ENCODE measurements at regions not wholly inside any gene's neighbourhood (a gene's known extent, or its start where the extent isn't known, plus 50 kb on each side); places are given as distances from the start of the nearest gene placed in this dataset.

- TF ChIP-seq EP300 (IDR thresholded peaks at IDR 0.05; ENCODE audit: borderline replicate concordance) (no peak), ZBTB7A (IDR thresholded peaks at IDR 0.05; ENCODE audit: low read depth) (no peak), TAF1 (IDR thresholded peaks at IDR 0.05; ENCODE audit: low read depth) (no peak), MAX (IDR thresholded peaks at IDR 0.05) (no peak), REST (IDR thresholded peaks at IDR 0.05; ENCODE audit: low read depth) (no peak), YY1 (IDR thresholded peaks at IDR 0.05; ENCODE audit: low read depth) (no peak), TCF12 (IDR thresholded peaks at IDR 0.05; ENCODE audit: low read depth) (no peak), CREB1 (IDR thresholded peaks at IDR 0.05; ENCODE audit: low read depth) (no peak), USF1 (IDR thresholded peaks at IDR 0.05) (no peak), FOXM1 (IDR thresholded peaks at IDR 0.05; ENCODE audit: borderline replicate concordance, low read depth) (no peak), TEAD4 (IDR thresholded peaks at IDR 0.05) (no peak), CEBPB (IDR thresholded peaks at IDR 0.05) (no peak), EGR1 (IDR thresholded peaks at IDR 0.05) (no peak)
These were observed 252.5 kb downstream of the GLI2 start for GRCh38 chr2:120988051-120988699.

- TF ChIP-seq TCF12 (IDR thresholded peaks at IDR 0.05; ENCODE audit: low read depth) (no peak), USF1 (IDR thresholded peaks at IDR 0.05) (no peak), TEAD4 (IDR thresholded peaks at IDR 0.05) (no peak), EGR1 (IDR thresholded peaks at IDR 0.05) (no peak), TAF1 (IDR thresholded peaks at IDR 0.05; ENCODE audit: low read depth) (no peak), ZBTB7A (IDR thresholded peaks at IDR 0.05; ENCODE audit: low read depth) (no peak), CEBPB (IDR thresholded peaks at IDR 0.05) (no peak), MAX (IDR thresholded peaks at IDR 0.05) (no peak), YY1 (IDR thresholded peaks at IDR 0.05; ENCODE audit: low read depth) (no peak)
These were observed 253.2 kb downstream of the GLI2 start for GRCh38 chr2:120988700-120989511.

- no peak for TF ChIP-seq NFIC (IDR thresholded peaks at IDR 0.05)
- TF ChIP-seq MAX (IDR thresholded peaks at IDR 0.05): no peak
- no peak for TF ChIP-seq USF1 (IDR thresholded peaks at IDR 0.05)
- TF ChIP-seq CREB1 (IDR thresholded peaks at IDR 0.05; ENCODE audit: low read depth): no peak
- TF ChIP-seq EGR1 (IDR thresholded peaks at IDR 0.05): no peak
- no peak for TF ChIP-seq ZBTB7A (IDR thresholded peaks at IDR 0.05; ENCODE audit: low read depth)
- no peak for TF ChIP-seq REST (IDR thresholded peaks at IDR 0.05; ENCODE audit: low read depth)
- TF ChIP-seq FOXM1 (IDR thresholded peaks at IDR 0.05; ENCODE audit: borderline replicate concordance, low read depth): no peak
- TF ChIP-seq CEBPB (IDR thresholded peaks at IDR 0.05): no peak
- no peak for TF ChIP-seq TAF1 (IDR thresholded peaks at IDR 0.05; ENCODE audit: low read depth)
These were observed 254.1 kb downstream of the GLI2 start for GRCh38 chr2:120989512-120990441.

GRCh38 chr2:120990451-120990871 lies 254.8 kb downstream of the GLI2 start:
- TF ChIP-seq CEBPB (IDR thresholded peaks at IDR 0.05) (peak; percentile 76), USF1 (IDR thresholded peaks at IDR 0.05) (no peak)
